KMS-11 (cell line): ENCODE measurements at regions not wholly inside any gene's neighbourhood (a gene's known extent, or its start where the extent isn't known, plus 50 kb on each side); places are given as distances from the start of the nearest gene placed in this dataset.

Experiments used
- H2AFZ ChIP-seq: fragments of 200-600 bp; sonication (generic); 2 replicates; pipeline ENCODE4 v1.6.1; 2016; ENCODE audit warnings: antibody characterized with exemption, mixed run types, low read depth
- H3K27ac ChIP-seq: fragments of 200-600 bp; sonication (generic); 2 replicates; pipeline ENCODE4 v1.6.1; 2016; ENCODE audit warnings: mild to moderate bottlenecking, mixed run types
- H3K27me3 ChIP-seq: fragments of 200-600 bp; sonication (generic); 2 replicates; pipeline ENCODE4 v1.6.1; 2017; ENCODE audit warnings: mild to moderate bottlenecking, low read depth, mixed run types, moderate library complexity; ENCODE audit not compliant: insufficient read depth
- H3K36me3 ChIP-seq: fragments of 200-600 bp; sonication (generic); 2 replicates; pipeline ENCODE4 v1.6.1; 2017; ENCODE audit warnings: mild to moderate bottlenecking, mixed run types; ENCODE audit not compliant: insufficient read depth
- H3K4me1 ChIP-seq: fragments of 200-600 bp; sonication (generic); 2 replicates; pipeline ENCODE4 v1.6.1; 2016; ENCODE audit warnings: mild to moderate bottlenecking, low read depth, mixed run types; ENCODE audit not compliant: poor library complexity, severe bottlenecking
- H3K4me2 ChIP-seq: fragments of 200-600 bp; sonication (generic); 2 replicates; pipeline ENCODE4 v1.7.0; 2016; ENCODE audit warnings: mild to moderate bottlenecking, mixed run types
- H3K4me3 ChIP-seq: fragments of 200-600 bp; sonication (generic); IDR thresholded peaks from 2 replicates; pipeline ENCODE4 v1.6.1; 2017; ENCODE audit warnings: low read depth, low read length, mixed read lengths; ENCODE audit not compliant: insufficient read depth
- H3K79me2 ChIP-seq: fragments of 200-600 bp; sonication (generic); 2 replicates; pipeline ENCODE4 v1.6.1; 2016; ENCODE audit warnings: low read depth, mixed run types; ENCODE audit not compliant: insufficient read depth
- H3K9ac ChIP-seq: fragments of 200-600 bp; sonication (generic); 2 replicates; pipeline ENCODE4 v1.6.1; 2016; ENCODE audit warnings: mild to moderate bottlenecking, mixed run types
- H4K20me1 ChIP-seq: fragments of 200-600 bp; sonication (generic); 2 replicates; pipeline ENCODE4 v1.6.1; 2016; ENCODE audit warnings: mild to moderate bottlenecking, mixed run types; ENCODE audit not compliant: insufficient read depth
- TF ChIP-seq, protein P1 (sequence below): fragments of 200-600 bp; sonication (generic); conservative IDR thresholded peaks from 2 replicates; pipeline ENCODE4 v1.6.1; 2017; ENCODE audit warnings: low read depth, mild to moderate bottlenecking, antibody characterized with exemption, low read length, moderate library complexity, mixed read lengths

DNA sequence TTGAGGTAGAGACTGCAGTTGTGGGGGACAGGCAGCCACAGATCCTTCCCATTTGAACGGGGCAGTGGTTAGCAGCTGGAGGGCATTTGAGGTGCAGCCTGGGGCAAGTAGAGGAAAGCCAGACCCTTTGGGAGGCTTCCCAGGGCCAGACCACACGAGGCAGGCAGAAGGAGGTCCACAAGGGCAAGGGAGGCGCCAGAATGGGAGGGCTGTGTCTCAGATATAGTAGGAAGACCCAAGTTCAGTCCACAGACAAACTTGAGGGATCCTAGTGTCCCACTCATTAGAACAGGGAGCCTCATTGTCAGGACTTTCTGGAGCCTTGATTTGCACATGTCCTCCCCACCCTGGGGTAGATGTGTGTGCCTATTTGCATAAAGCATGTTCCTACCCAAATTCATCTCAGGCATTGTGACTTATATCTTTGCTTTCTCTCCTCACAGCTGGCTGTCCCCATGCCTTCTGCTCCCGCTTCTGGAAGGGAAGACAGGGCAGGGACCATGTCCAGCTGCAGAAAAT, 166.0 kb downstream of the VEGFA start:
- TF ChIP-seq, protein P1, sequence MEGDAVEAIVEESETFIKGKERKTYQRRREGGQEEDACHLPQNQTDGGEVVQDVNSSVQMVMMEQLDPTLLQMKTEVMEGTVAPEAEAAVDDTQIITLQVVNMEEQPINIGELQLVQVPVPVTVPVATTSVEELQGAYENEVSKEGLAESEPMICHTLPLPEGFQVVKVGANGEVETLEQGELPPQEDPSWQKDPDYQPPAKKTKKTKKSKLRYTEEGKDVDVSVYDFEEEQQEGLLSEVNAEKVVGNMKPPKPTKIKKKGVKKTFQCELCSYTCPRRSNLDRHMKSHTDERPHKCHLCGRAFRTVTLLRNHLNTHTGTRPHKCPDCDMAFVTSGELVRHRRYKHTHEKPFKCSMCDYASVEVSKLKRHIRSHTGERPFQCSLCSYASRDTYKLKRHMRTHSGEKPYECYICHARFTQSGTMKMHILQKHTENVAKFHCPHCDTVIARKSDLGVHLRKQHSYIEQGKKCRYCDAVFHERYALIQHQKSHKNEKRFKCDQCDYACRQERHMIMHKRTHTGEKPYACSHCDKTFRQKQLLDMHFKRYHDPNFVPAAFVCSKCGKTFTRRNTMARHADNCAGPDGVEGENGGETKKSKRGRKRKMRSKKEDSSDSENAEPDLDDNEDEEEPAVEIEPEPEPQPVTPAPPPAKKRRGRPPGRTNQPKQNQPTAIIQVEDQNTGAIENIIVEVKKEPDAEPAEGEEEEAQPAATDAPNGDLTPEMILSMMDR, result no peak
- Histone ChIP-seq H3K36me3 (no peaks in the 10 kb centered on the region), H4K20me1 (no peaks in the 10 kb centered on the region), H3K4me3 (no peak overlapping the region), H3K27ac (no peak overlapping the region), H3K4me2 (no peak overlapping the region), H3K27me3 (no peaks in the 10 kb centered on the region), H3K79me2 (no peaks in the 10 kb centered on the region), H2AFZ (no peak overlapping the region), H3K9ac (no peak overlapping the region), H3K4me1 (no peaks in the 10 kb centered on the region)

DNA sequence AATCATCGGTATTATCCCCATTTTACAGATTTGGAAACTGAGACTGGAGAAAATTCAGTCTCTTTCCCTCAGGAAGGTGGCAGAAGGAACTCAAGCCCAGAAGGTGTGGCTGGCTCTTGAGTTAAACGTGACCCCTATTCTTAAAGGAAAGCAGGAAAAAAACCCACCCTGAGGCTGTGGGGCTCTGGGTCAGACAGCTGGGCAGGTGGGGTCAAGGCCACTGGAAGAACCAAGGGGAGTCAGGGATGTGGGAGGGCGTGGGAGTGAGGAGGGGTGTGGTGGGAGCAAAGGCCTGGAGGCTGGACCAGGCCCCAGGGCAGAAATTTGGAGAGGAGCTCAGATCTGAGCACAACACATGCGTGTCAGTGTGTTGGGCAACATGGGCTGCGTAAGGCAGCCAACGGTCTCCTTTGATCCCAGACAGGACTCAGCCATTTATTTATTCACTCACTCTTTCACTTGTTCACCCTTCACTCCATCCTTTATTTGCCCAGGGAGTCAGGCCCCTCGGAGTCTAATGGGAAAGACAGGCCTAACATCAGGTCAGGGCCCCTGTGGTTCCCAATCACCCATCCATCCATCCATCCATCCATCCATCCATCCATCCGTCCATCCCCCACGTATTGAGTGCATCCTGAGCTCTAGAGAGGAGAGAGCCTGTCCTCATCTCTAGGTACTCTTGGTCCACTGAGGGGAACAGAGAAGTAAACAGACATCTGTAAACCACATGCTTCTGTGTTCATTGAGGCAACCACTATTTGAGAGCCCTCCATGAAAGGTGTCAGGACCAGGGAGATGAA, 165.0 kb downstream of the VEGFA start:
- TF ChIP-seq, protein P1, result no peak
- no peak overlapping the region for H3K4me3 ChIP-seq
- no peak overlapping the region for H3K4me2 ChIP-seq
- no peak overlapping the region for H2AFZ ChIP-seq
- no peaks in the 10 kb centered on the region for H3K27me3 ChIP-seq
- H3K9ac ChIP-seq, result no peak overlapping the region
- no peaks in the 10 kb centered on the region for H3K4me1 ChIP-seq
- no peaks in the 10 kb centered on the region for H4K20me1 ChIP-seq
- H3K36me3 ChIP-seq, result no peaks in the 10 kb centered on the region
- no peak overlapping the region for H3K27ac ChIP-seq
- no peaks in the 10 kb centered on the region for H3K79me2 ChIP-seq

DNA sequence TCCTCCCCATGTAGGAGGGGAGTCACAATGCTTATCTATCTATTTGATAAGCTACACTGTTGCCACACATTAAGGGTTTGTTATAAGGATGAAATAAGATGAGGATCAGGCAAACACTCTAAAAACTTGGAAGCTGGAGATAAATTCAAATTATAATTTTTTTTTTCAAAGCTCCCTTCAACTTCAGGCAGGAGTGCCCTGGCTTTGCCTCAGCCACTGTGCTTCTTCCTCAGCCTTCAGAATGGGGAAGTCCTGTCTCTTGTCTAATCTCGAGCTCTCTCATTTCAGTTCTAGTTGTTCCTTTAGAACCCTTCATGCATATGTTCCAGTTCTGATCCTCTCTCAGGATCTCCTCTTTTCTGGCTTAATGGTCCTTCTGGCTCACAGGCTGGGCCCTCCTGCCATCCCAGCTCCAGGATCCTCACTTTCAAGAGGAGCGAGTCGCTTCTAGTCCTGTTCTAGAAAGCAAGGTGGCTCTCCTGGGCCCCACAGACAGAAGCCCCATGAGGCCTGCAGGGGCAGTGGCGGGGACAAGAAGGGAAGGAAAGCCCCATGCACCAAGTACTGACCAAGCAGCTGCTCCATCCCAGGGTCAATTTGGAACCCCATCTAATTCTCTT, 164.3 kb downstream of the VEGFA start:
- H3K79me2 ChIP-seq, result no peaks in the 10 kb centered on the region
- no peaks in the 10 kb centered on the region for H4K20me1 ChIP-seq
- H3K4me2 ChIP-seq, result no peak overlapping the region
- TF ChIP-seq, protein P1, result no peak
- no peaks in the 10 kb centered on the region for H3K4me1 ChIP-seq
- no peaks in the 10 kb centered on the region for H3K27me3 ChIP-seq
- no peak overlapping the region for H2AFZ ChIP-seq
- no peak overlapping the region for H3K4me3 ChIP-seq
- no peaks in the 10 kb centered on the region for H3K36me3 ChIP-seq
- H3K9ac ChIP-seq, result no peak overlapping the region
- no peak overlapping the region for H3K27ac ChIP-seq

DNA sequence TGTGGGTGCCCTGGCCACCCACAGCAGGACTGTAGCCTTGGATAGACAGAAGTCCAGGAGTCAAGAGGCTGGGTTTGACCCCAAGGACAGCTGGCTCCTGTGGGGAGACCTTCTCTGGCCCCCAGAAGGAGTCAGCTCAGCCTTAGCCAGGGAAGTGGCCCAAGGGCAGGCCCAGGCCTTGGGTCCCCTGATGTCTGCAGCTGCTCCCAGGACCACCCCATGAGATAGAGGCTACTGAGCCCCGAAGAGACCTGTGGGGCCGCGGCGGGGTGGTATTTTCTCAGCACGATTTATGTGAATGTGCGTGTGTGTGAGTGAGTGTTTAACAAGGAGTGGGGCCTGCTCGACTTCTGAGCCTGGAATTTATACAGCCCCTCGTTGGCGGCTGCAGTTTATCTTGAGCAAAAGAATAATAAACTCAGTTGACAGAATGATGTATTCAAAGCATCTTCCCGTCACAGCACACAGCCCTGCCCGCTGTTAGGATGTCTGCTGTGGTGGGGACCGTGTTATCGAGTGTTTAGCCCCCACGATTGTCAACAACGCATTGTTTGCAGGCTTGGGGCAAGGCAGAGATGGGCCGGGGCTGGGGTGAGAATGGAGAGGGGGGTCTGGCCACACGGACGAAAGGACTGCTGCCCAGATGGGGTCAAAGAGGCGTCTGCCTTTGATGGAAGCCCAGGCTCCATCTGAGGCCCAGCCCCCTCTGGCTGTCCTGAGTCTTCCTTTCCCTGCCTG, 163.3 kb downstream of the VEGFA start:
- TF ChIP-seq, protein P1, result no peak
- Histone ChIP-seq H3K27me3 (no peaks in the 10 kb centered on the region), H3K4me3 (no peak overlapping the region), H3K4me1 (no peaks in the 10 kb centered on the region), H3K36me3 (no peaks in the 10 kb centered on the region), H3K4me2 (no peak overlapping the region), H3K9ac (no peak overlapping the region), H3K79me2 (no peaks in the 10 kb centered on the region), H3K27ac (no peak overlapping the region), H4K20me1 (no peaks in the 10 kb centered on the region), H2AFZ (no peak overlapping the region)
